GM19324 (cell line): ENCODE measurements at regions not wholly inside any gene's neighbourhood (a gene's known extent, or its start where the extent isn't known, plus 50 kb on each side); places are given as distances from the start of the nearest gene placed in this dataset.
A peak's percentile ranks its signal among the peaks of the same experiment; 100 is the strongest.
"Not testable (repeated sequence)": the region's sequence is repeated elsewhere in the genome, so short reads cannot be mapped to it uniquely, and the experiment has no call there.

Source experiments
- ATAC-seq: cut with Tn5 transposase; IDR thresholded peaks from one replicate; pipeline ENCODE4 v1.9.1; 2021; ENCODE audit warnings: mild to moderate bottlenecking, moderate library complexity; ENCODE audit not compliant: unreplicated experiment, low FRiP score

- no peak for ATAC-seq
These were observed 276.2 kb upstream of the CTNNB1 start for GRCh38 chr3:40923143-40923542.

DNA sequence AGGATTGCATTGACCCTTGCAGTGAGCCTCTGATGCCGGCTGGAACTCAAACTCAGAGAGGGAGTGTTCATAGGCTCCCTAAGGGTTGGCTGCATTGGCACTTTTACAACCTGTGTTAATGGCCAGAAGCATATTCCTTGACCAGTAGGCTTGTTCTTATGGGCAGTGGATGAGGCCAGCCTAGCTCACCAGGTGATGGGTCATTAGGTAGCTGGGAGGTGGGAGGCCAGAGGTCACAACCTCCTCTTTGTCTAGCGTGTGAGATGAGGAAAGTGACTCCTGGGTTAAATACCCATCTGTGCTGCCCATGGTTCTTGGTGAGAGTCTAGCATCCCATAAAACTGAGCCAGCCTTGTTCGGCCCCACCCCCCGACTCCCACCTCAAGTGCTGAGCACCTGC, 275.7 kb upstream of the CTNNB1 start:
- no peak for ATAC-seq

DNA sequence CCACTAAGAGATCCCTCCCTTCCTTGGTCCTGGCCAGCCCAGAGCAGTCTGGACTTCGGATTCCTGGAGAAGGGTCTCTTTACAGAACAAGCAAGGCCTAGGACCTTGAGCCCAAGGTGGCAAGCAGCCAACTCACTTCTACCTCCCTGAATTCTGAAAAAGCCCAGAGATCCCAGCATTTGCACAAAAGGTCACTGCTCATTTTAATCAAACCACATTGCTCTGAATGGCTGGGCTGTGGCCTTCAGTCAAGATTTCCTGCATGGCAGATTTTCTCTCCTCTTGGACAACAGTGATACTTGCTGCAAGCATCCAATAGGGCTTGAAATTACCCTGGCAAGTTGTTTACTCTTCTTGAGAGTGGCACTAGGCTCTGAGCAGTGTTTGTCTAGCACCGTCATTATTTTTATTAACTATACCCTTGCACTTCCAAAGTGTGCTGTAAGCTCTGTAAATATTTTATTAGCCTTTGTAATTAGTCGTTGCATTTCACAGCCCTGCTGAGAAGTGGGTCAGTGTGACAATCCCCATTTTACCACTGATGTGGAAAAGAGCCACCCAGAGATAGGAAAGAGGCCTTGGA, 274.7 kb upstream of the CTNNB1 start:
- no peak for ATAC-seq

DNA sequence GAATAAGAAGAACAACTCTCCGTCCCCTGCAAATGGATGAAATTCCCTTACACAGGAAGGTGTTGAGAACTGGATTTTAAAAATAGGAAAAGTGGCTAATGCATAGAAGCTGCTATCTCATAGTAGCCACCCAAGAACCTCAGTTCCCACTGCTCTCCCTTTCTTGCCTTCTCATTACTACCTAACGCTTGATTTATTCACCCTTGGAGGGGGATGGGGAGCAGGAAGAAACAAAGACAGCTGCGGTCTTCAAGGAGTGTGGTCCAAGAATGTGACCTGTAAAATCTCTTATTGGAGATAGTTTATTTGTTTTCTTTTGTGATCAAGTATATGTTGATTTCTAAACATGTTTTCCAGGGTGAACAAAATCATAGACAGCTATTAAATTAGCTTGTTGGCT, 274.1 kb upstream of the CTNNB1 start:
- no peak for ATAC-seq

DNA sequence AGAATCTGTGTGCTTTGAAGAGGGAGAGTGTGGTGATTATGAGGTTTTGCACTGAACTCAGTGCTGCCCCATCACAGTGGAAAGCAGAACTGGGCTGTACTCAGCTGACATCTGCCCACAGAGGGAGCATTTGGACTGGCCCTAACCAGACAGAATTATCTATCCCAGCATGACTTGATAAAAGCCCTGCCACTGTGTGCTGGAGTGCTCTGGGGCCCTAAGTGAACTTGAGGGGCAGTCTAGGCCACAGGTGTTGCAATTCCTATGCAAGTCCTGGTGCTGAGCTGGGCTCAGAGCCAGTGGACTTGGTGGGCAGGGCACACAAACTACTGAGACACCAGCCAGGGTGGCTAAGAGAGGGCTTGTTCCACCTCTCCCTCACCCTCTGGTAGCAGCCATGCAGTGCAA, 269.2 kb upstream of the CTNNB1 start:
- ATAC-seq, result no peak

DNA sequence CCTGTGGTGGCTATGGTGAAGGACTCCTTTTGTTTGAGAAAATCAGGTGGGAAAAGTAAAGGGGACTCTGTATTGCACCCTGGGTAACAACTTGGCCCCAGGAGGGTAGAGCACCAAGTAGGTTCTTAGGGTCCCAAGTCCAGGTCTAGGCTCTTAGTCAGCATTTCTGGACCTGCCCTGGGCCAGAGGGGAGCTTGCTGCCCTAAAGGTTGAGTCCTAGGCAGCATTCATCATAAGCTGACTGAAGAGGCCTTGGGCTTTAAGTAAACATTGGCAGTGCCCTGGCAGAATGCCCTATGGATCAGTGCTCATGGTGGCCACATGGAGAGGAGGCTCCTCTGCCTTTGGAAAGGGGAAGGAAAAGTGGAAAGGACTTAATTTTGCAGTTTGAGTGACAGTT, 268.5 kb upstream of the CTNNB1 start:
- ATAC-seq, result no peak

DNA sequence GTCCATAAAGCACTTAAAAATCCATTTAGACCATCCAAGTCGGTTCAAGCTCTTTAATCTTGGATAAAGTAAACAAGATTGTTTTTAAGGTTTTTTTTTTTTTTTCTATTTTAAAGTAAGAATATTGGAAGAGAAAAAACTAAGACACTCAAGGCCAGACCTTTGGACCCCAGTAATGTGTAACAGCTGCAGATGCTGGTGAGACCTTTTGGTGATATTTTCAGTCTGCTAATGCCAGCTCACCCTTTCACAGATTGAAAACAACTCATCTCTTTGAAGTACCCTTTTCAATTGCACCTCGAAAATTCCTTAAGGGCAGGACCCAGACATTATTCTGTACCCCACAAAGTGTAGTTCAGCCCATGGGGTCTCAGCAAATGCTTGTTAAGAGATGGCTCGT, 260.7 kb upstream of the CTNNB1 start:
- ATAC-seq, result no peak

DNA sequence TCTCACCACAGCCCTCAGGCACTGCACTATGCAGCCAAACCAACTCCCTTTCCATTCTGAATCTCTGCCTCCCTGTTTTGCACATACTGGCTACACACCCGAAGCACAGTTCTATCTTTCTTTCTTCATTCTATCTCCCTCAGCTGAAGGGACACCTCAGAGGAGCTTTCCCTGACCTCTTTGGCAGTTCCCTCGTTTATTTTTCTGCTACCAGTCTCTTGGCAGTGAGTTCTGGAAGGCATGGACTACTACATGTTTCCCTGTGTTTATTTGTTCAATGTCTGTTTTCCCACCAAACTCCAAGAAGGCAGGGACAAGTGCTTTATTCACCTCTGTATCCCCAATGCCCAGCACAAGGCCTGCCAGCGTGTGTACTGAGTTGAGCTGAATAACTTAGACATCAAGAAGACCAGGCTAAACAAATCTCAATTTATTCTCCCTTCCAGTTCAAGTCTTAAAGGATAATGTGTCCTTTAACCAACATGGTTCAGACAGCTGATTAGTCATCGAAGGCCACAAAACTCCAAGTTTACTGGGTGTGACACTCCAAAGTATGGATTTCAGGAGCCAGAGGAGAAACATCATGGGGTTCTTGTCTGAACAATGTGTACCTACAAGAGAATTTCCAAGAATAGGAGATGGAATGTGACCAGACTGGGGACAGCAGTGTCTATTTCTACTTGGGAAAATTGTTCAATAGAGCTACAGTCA, 260.1 kb upstream of the CTNNB1 start:
- ATAC-seq, result no peak

GRCh38 chr3:40939741-40940130, 259.6 kb upstream of the CTNNB1 start:
- no peak for ATAC-seq

DNA sequence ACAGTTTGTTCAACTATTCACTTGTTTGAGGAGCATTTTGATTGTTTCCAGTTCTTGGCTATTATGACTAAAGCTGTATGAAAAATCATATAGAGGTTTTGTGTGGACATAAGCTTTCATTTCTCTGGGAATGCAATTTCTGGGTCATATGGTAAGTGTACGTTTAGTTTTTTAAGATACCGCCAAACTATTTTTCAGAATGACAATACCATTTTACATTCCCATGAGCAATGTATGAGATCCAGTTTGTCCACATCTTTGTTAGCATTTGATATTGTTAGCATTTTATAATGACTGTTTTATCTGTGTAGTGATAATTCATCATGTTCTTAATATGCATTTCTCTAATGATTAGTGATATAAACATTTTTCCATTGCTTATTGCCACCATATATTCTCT, 258.7 kb upstream of the CTNNB1 start:
- no peak for ATAC-seq

- not testable (repeated sequence) for ATAC-seq
These were observed 252.3 kb upstream of the CTNNB1 start for GRCh38 chr3:40947022-40947421.

GRCh38 chr3:40949347-40949746, 250.0 kb upstream of the CTNNB1 start:
- ATAC-seq, result not testable (repeated sequence)

- ATAC-seq, result no peak
These were observed 247.7 kb upstream of the CTNNB1 start for GRCh38 chr3:40951636-40952035.

- ATAC-seq, result no peak
These were observed 238.0 kb upstream of the CTNNB1 start for GRCh38 chr3:40961104-40961857.

DNA sequence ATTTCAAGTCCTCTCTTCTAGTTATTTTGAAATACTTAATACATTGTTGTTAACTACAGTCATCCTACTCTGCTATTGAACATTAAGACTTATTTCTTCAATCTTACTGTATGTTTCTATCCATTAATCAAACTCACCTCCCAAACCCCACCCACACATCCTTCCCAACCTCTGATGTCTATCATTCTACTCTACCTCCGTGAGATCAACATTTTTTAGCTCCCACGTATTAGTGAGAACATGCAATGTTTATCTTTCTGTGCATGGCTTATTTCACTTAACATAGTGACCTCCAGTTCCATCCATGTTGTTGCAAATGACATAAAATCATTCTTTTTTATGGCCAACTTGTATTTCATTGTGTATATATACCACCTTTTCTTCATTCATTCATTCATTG, 236.6 kb upstream of the CTNNB1 start:
- no peak for ATAC-seq

GRCh38 chr3:40968666-40969065, 230.6 kb upstream of the CTNNB1 start:
- ATAC-seq, result no peak

DNA sequence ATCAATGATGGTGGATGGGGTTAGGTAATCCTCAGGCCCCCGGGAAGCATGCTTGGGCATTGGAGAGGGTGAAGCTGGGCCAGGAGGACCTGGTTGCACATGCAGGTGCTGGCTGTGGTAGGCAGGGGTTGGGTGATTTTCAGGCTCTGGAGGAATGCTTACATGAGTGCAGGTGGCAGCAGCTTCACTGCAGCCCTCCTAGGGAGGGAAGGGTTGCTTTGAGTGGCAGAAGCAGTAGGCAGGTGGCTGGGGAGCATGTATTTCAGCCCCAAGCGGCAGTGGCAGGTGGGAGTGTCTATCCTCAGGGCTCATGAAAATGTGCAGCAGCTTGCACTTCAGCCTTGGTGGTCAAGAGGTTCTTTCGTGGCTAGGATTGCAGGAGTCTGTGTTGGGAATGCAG, 230.0 kb upstream of the CTNNB1 start:
- ATAC-seq, result no peak

DNA sequence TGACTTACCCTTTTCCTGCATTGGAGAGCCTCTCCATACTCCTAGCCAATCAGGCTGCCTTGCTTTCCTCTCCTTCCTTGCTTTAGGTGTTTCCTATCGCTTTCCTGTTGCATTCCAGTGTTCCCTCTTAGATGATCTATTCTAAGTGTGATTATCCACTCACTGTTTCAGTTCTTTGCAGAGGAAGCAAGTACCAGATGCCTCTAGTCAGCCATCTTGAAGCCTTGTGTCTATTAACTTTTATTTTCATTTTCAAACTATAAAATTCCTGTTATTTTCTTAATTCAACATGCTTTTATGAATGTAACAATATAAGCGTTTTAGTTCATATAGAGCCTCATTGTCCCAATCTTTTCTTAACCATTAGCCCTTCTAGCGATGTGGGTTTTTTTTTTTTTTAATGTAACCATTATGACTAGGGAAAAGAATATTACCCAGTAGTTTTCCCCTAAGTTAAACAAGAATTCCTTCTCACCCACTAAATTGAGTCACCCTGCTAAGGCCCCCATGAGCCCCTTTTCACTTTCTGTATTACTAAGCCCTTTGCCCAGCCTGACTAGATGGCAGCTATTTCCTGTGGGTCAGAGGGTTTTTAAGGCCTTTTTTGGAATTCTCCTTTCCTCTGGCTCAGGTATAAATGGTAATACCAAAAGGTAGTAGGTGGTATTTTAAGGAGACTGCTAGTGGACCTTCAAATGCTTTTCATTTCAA, 229.4 kb upstream of the CTNNB1 start:
- ATAC-seq, result no peak

GRCh38 chr3:40971191-40972168, 227.8 kb upstream of the CTNNB1 start:
- ATAC-seq, result peak; percentile 95

DNA sequence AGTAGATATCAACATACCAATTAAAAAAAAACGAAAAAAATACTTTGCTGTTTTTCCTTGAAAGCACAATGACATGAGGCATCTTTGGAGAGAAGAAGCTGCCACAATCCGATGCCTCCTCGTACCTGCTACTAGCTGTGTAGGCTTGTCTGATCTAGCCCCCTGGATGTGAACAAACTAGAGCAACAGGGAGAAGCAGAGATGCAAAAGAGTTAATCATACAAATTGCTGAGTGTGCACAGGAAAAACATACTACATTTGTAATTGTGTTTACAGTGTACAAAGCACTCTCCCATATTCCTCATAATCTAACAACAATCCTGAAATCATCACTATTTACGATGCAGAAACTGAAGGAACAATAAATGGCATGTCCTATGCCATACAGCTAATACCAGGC, 227.0 kb upstream of the CTNNB1 start:
- no peak for ATAC-seq
